ENCODE measurements at regions not wholly inside any gene's neighbourhood (a gene's known extent, or its start where the extent isn't known, plus 50 kb on each side); places are given as distances from the start of the nearest gene placed in this dataset.

- TF ChIP-seq CTCF (IDR thresholded peaks at IDR 0.05), result no peak
- Mint-ChIP-seq H3K36me3 (ENCODE audit: low read depth) (0 out of 2 replicates have a peak, but pooled peaks cover 5% of the 10 kb centered on the region), H3K4me1 (ENCODE audit: low read depth) (no peaks in the 10 kb centered on the region), H3K4me3 (no peak overlapping the region), H3K27me3 (ENCODE audit: insufficient read depth) (no peaks in the 10 kb centered on the region), H3K27ac (no peak overlapping the region), H3K9me3 (peaks cover 14% of the 10 kb centered on the region; the same call in 1 of the 2 replicates)
- DNase-seq, result no peak
These were observed 86.5 kb upstream of the OLFM3 start for GRCh38 chr1:102083192-102083591.

GRCh38 chr1:102074874-102075273, 78.1 kb upstream of the OLFM3 start:
- Mint-ChIP-seq H3K36me3 (ENCODE audit: low read depth) (no peaks in the 10 kb centered on the region), H3K4me3 (no peak overlapping the region), H3K27ac (no peak overlapping the region), H3K4me1 (ENCODE audit: low read depth) (no peaks in the 10 kb centered on the region), H3K9me3 (peaks cover 15% of the 10 kb centered on the region), H3K27me3 (ENCODE audit: insufficient read depth) (no peaks in the 10 kb centered on the region)
- no peak for DNase-seq
- no peak for TF ChIP-seq CTCF (IDR thresholded peaks at IDR 0.05)

- peaks cover 22% of the 10 kb centered on the region for H3K9me3 Mint-ChIP-seq
- no peaks in the 10 kb centered on the region for H3K4me1 Mint-ChIP-seq (ENCODE audit: low read depth)
- TF ChIP-seq CTCF (IDR thresholded peaks at IDR 0.05), result no peak
- no peak overlapping the region for H3K4me3 Mint-ChIP-seq
- no peak overlapping the region for H3K27ac Mint-ChIP-seq
- no peak for DNase-seq
- no peaks in the 10 kb centered on the region for H3K27me3 Mint-ChIP-seq (ENCODE audit: insufficient read depth)
- no peaks in the 10 kb centered on the region for H3K36me3 Mint-ChIP-seq (ENCODE audit: low read depth)
These were observed 74.7 kb upstream of the OLFM3 start for GRCh38 chr1:102071451-102071850.

- no peak for DNase-seq
- Mint-ChIP-seq H3K36me3 (ENCODE audit: low read depth) (no peaks in the 10 kb centered on the region), H3K4me1 (ENCODE audit: low read depth) (no peaks in the 10 kb centered on the region), H3K27me3 (ENCODE audit: insufficient read depth) (no peaks in the 10 kb centered on the region; the same call in 1 of the 2 replicates), H3K9me3 (peaks cover 51% of the 10 kb centered on the region), H3K27ac (no peak overlapping the region), H3K4me3 (no peak overlapping the region)
- no peak for TF ChIP-seq CTCF (IDR thresholded peaks at IDR 0.05)
These were observed 53.8 kb upstream of the OLFM3 start for GRCh38 chr1:102050556-102050955.

GRCh38 chr1:102047724-102048123, 51.0 kb upstream of the OLFM3 start:
- Mint-ChIP-seq H3K9me3 (peaks cover 25% of the 10 kb centered on the region), H3K27ac (no peak overlapping the region), H3K36me3 (ENCODE audit: low read depth) (no peaks in the 10 kb centered on the region), H3K4me3 (no peak overlapping the region), H3K4me1 (ENCODE audit: low read depth) (no peaks in the 10 kb centered on the region), H3K27me3 (ENCODE audit: insufficient read depth) (no peaks in the 10 kb centered on the region)
- TF ChIP-seq CTCF (IDR thresholded peaks at IDR 0.05), result no peak
- no peak for DNase-seq
